IMR-90 (cell line): ENCODE measurements at regions not wholly inside any gene's neighbourhood (a gene's known extent, or its start where the extent isn't known, plus 50 kb on each side); places are given as distances from the start of the nearest gene placed in this dataset.

ENCODE experiments used
- ATAC-seq: fragments of 200-7000 bp; cut with Tn5 transposase; 2 replicates; pipeline ENCODE4 v1.9.1; 2020; ENCODE audit warnings: low read depth, mild to moderate bottlenecking, moderate library complexity
- BruUV-seq: library from RNA; stranded (reverse); fragments of 400-500 nt; replicated peaks from 2 replicates; lab custom pipeline; 2021; lab: Mats Ljungman, UMichigan
- CTCF ChIA-PET: fragments of 300-600 bp; formaldehyde crosslinking; extraction: SDS; loops from one replicate; lab custom pipeline; 2021; ENCODE audit warnings: antibody characterized with exemption; lab: Yijun Ruan, JAX
- POLR2A ChIA-PET: fragments of 300-600 bp; sonication (Branson Sonifier 250); formaldehyde crosslinking; loops from one replicate; lab custom pipeline; 2022; ENCODE audit warnings: antibody characterized with exemption; ENCODE audit not compliant: unreplicated experiment; lab: Charles Lee
- DNase-seq: peaks from one replicate; pipeline ENCODE4 v3.0.0; 2013
- H2AFZ ChIP-seq: replicated peaks from 2 replicates; pipeline ENCODE3; 2013; ENCODE audit warnings: low read length, mild to moderate bottlenecking; ENCODE audit not compliant: poor library complexity
- H2AK5ac ChIP-seq: 2 replicates; pipeline ENCODE4 v1.6.1; 2013; ENCODE audit warnings: low read depth, low read length, inconsistent platforms
- H2AK9ac ChIP-seq: replicated peaks from 2 replicates; pipeline ENCODE3; 2013; ENCODE audit warnings: mild to moderate bottlenecking, low read depth, low read length, moderate library complexity; ENCODE audit not compliant: poor library complexity
- H2BK120ac ChIP-seq: 2 replicates; pipeline ENCODE4 v1.6.1; 2013; ENCODE audit warnings: low read depth, low read length, inconsistent platforms
- H2BK15ac ChIP-seq: 3 replicates; pipeline ENCODE4 v1.6.1; 2013; ENCODE audit warnings: low read depth, low read length, inconsistent platforms
- H2BK20ac ChIP-seq: 2 replicates; pipeline ENCODE4 v1.6.1; 2013; ENCODE audit warnings: low read depth, mild to moderate bottlenecking, inconsistent platforms, low read length, moderate library complexity
- H2BK5ac ChIP-seq: 2 replicates; pipeline ENCODE4 v1.6.1; 2013; ENCODE audit warnings: mild to moderate bottlenecking, low read depth, low read length, inconsistent platforms; ENCODE audit not compliant: poor library complexity, severe bottlenecking
- H3K14ac ChIP-seq: replicated peaks from 2 replicates; pipeline ENCODE4 v1.6.1; 2013; ENCODE audit warnings: low read depth, low read length, inconsistent platforms
- H3K18ac ChIP-seq: 2 replicates; pipeline ENCODE4 v1.6.1; 2013; ENCODE audit warnings: low read depth, low read length, control low read depth
- H3K23ac ChIP-seq: 2 replicates; pipeline ENCODE4 v1.6.1; 2013; ENCODE audit warnings: low read depth, low read length, inconsistent platforms
- H3K27ac ChIP-seq: 2 replicates; pipeline ENCODE4 v1.5.1; 2013; ENCODE audit warnings: mild to moderate bottlenecking, control low read depth, low read length; ENCODE audit not compliant: insufficient read depth
- H3K27me3 ChIP-seq: 2 replicates; pipeline ENCODE4 v1.6.1; 2013; ENCODE audit warnings: low read length; ENCODE audit not compliant: control insufficient read depth, insufficient read depth
- H3K36me3 ChIP-seq: 2 replicates; pipeline ENCODE4 v1.6.1; 2013; ENCODE audit warnings: low read length, mixed read lengths; ENCODE audit not compliant: control insufficient read depth, insufficient read depth
- H3K4ac ChIP-seq: 2 replicates; pipeline ENCODE4 v1.6.1; 2013; ENCODE audit warnings: low read depth, low read length, inconsistent platforms
- H3K4me1 ChIP-seq: 2 replicates; pipeline ENCODE4 v1.6.1; 2013; ENCODE audit warnings: low read length, mixed read lengths; ENCODE audit not compliant: control insufficient read depth, insufficient read depth
- H3K4me2 ChIP-seq: 2 replicates; pipeline ENCODE4 v1.6.1; 2013; ENCODE audit warnings: low read depth, mild to moderate bottlenecking, control low read depth, low read length, moderate library complexity
- H3K4me3 ChIP-seq: 2 replicates; pipeline ENCODE4 v1.5.1; 2013; ENCODE audit warnings: low read depth, mild to moderate bottlenecking, control low read depth, low read length, moderate library complexity; ENCODE audit not compliant: insufficient read depth
- H3K56ac ChIP-seq: 2 replicates; pipeline ENCODE4 v1.6.1; 2013; ENCODE audit warnings: low read length, inconsistent platforms; ENCODE audit not compliant: insufficient read depth; ENCODE audit errors: extremely low read depth
- H3K79me1 ChIP-seq, 2 experiments: 2 replicates each; pipeline ENCODE4 v1.6.1; 2013; ENCODE audit warnings: low read length in 2 of 2, inconsistent platforms in 1 of 2, low read depth in 1 of 2
- H3K9ac ChIP-seq: 2 replicates; pipeline ENCODE4 v1.6.1; 2013; ENCODE audit warnings: low read depth, low read length, control low read depth
- H3K9me1 ChIP-seq: 2 replicates; pipeline ENCODE4 v1.6.1; 2013; ENCODE audit warnings: low read length, inconsistent platforms; ENCODE audit not compliant: insufficient read depth
- H3K9me3 ChIP-seq: 2 replicates; pipeline ENCODE4 v1.6.1; 2013; ENCODE audit warnings: low read length; ENCODE audit not compliant: control insufficient read depth, insufficient read depth
- H4K20me1 ChIP-seq: 2 replicates; pipeline ENCODE4 v1.6.1; 2013; ENCODE audit warnings: low read length, inconsistent platforms; ENCODE audit not compliant: insufficient read depth
- H4K5ac ChIP-seq: 2 replicates; pipeline ENCODE4 v1.6.1; 2013; ENCODE audit warnings: mild to moderate bottlenecking, low read depth, low read length, control low read depth
- H4K8ac ChIP-seq, 2 experiments: 2 replicates each; pipeline ENCODE4 v1.6.1; 2013; ENCODE audit warnings: low read depth in 2 of 2, low read length in 2 of 2, control low read depth in 1 of 2, inconsistent platforms in 1 of 2
- H4K91ac ChIP-seq: 2 replicates; pipeline ENCODE4 v1.6.1; 2013; ENCODE audit warnings: low read depth, low read length, inconsistent platforms; ENCODE audit not compliant: insufficient read depth
- BHLHE40 ChIP-seq: fragments of 150-350 bp; IDR thresholded peaks from 2 replicates; pipeline ENCODE4 v1.6.1; 2016; ENCODE audit warnings: mild to moderate bottlenecking, low read depth, low read length
- CEBPB ChIP-seq: IDR thresholded peaks from 2 replicates; pipeline ENCODE4 v1.6.1; 2012; ENCODE audit warnings: low read depth, low read length, improper control_type of control experiment
- CHD1 ChIP-seq: IDR thresholded peaks from 2 replicates; pipeline ENCODE4 v1.6.1; 2012; ENCODE audit warnings: low read depth, low read length, improper control_type of control experiment
- CTCF ChIP-seq: conservative IDR thresholded peaks from 2 replicates; pipeline ENCODE4 v1.5.1; 2012; ENCODE audit warnings: mild to moderate bottlenecking, low read depth, low read length, improper control_type of control experiment
- ELK1 ChIP-seq: fragments of 150-350 bp; IDR thresholded peaks from 2 replicates; pipeline ENCODE4 v1.6.1; 2016; ENCODE audit warnings: low read depth, mild to moderate bottlenecking, low read length, moderate library complexity, borderline replicate concordance
- MAFK ChIP-seq: IDR thresholded peaks from 2 replicates; pipeline ENCODE4 v1.6.1; 2012; ENCODE audit warnings: low read depth, low read length, improper control_type of control experiment
- MAZ ChIP-seq: IDR thresholded peaks from 2 replicates; pipeline ENCODE4 v1.6.1; 2012; ENCODE audit warnings: low read depth, mild to moderate bottlenecking, low read length, improper control_type of control experiment, moderate library complexity, borderline replicate concordance
- MXI1 ChIP-seq: IDR thresholded peaks from 2 replicates; pipeline ENCODE4 v1.6.1; 2012; ENCODE audit warnings: low read depth, mild to moderate bottlenecking, low read length, moderate library complexity, borderline replicate concordance
- NFE2L2 ChIP-seq: fragments of 150-350 bp; IDR thresholded peaks from 2 replicates; pipeline ENCODE4 v1.6.1; 2016; ENCODE audit warnings: low read depth, mild to moderate bottlenecking, low read length
- POLR2A ChIP-seq: IDR thresholded peaks from 2 replicates; pipeline ENCODE4 v1.6.1; 2012; ENCODE audit warnings: mild to moderate bottlenecking, low read depth, low read length
- RAD21 ChIP-seq: IDR thresholded peaks from 2 replicates; pipeline ENCODE4 v1.6.1; 2012; ENCODE audit warnings: low read length, improper control_type of control experiment
- RCOR1 ChIP-seq: IDR thresholded peaks from 2 replicates; pipeline ENCODE4 v1.6.1; 2012; ENCODE audit warnings: mild to moderate bottlenecking, low read length, improper control_type of control experiment; ENCODE audit not compliant: insufficient replicate concordance
- RFX5 ChIP-seq: IDR thresholded peaks from 2 replicates; pipeline ENCODE4 v1.8.0; 2012; ENCODE audit warnings: low read depth, mild to moderate bottlenecking, low read length, moderate library complexity
- SMC3 ChIP-seq: fragments of 150-350 bp; IDR thresholded peaks from 2 replicates; pipeline ENCODE4 v1.6.1; 2016; ENCODE audit warnings: low read depth, mild to moderate bottlenecking, antibody characterized with exemption, low read length, moderate library complexity
- USF2 ChIP-seq: fragments of 150-350 bp; IDR thresholded peaks from 2 replicates; pipeline ENCODE4 v1.6.1; 2017; ENCODE audit warnings: mild to moderate bottlenecking, antibody characterized with exemption, low read length, low read depth
- WGBS, 2 experiments: methylation state at CpG; one replicate each; pipeline versions ENCODE4 v1.1.5 to v1.1.7; 2013; ENCODE audit warnings: missing lambda C conversion rate in 2 of 2; ENCODE audit not compliant: insufficient read length in 1 of 2; ENCODE audit errors: extremely low coverage in 2 of 2; 5-methylcytosine and 5-hydroxymethylcytosine counted together
- dilution Hi-C: fragments of 300-500 bp; cut with HindIII; formaldehyde crosslinking; loops from one replicate; pipeline ENCODE4 v1.14.3; 2018; ENCODE audit warnings: low sequenced_read_pairs; ENCODE audit not compliant: unreplicated experiment
- in situ Hi-C: fragments of 300-500 bp; cut with MboI; formaldehyde crosslinking; loops from 3 replicates; pipeline ENCODE4 v1.14.3; 2019; ENCODE audit warnings: low sequenced_read_pairs, inconsistent platforms, mixed read lengths
- intact Hi-C: fragments of 100-400 bp; cut with micrococcal nuclease; formaldehyde crosslinking; loops from 2 replicates; pipeline ENCODE4 v1.10.0; 2022

- H4K91ac ChIP-seq = no peak overlapping the region
- intact Hi-C loops (no loop called here), dilution Hi-C loops (no loop called here), in situ Hi-C loops (no loop called here)
- no peaks in the 10 kb centered on the region for H4K20me1 ChIP-seq
- ChIA-PET POLR2A (no interaction called here), CTCF (no interaction called here)
- no peaks in the 10 kb centered on the region for H3K9me1 ChIP-seq
- no peak overlapping the region for H3K18ac ChIP-seq
- H3K4me1 ChIP-seq = no peaks in the 10 kb centered on the region
- no peak overlapping the region for H2AK9ac ChIP-seq
- no peaks in the 10 kb centered on the region; the same call in 1 of the 2 replicates for H3K27me3 ChIP-seq
- H3K23ac ChIP-seq = no peak overlapping the region
- TF ChIP-seq CHD1 = no peak
- TF ChIP-seq SMC3 = no peak
- no peak for TF ChIP-seq MAZ
- no peak for TF ChIP-seq USF2
- TF ChIP-seq ELK1 = no peak
- no peak for TF ChIP-seq MXI1
- no peak for TF ChIP-seq CTCF
- no peak for TF ChIP-seq MAFK
- no peak for TF ChIP-seq RAD21
- no peak for TF ChIP-seq NFE2L2
- TF ChIP-seq CEBPB = no peak
- TF ChIP-seq RCOR1 = no peak
- TF ChIP-seq POLR2A = no peak
- TF ChIP-seq BHLHE40 = no peak
- TF ChIP-seq RFX5 = no peak
- WGBS, 2 experiments = 100% methylated on average over 1 of the region's 4 CpGs; no CpG with 5 or more reads in 1 of the 2 experiments
- BruUV-seq = no TSS peak
- H2BK120ac ChIP-seq = no peak overlapping the region
- no peak overlapping the region for H2AFZ ChIP-seq
- H3K9me3 ChIP-seq = no peaks in the 10 kb centered on the region
- H3K56ac ChIP-seq = no peak overlapping the region
- H3K4me2 ChIP-seq = no peak overlapping the region
- no peak overlapping the region for H2BK5ac ChIP-seq
- no peak overlapping the region for H3K4me3 ChIP-seq
- no peak overlapping the region for H2BK20ac ChIP-seq
- no peaks in the 10 kb centered on the region for H3K36me3 ChIP-seq
- no peaks in the 10 kb centered on the region for H3K79me1 ChIP-seq
- DNase-seq (no peak), ATAC-seq (no peak)
- no peak overlapping the region for H3K14ac ChIP-seq
- H3K4ac ChIP-seq = no peak overlapping the region
- H3K27ac ChIP-seq = no peak overlapping the region
- H4K5ac ChIP-seq = no peak overlapping the region
- H2AK5ac ChIP-seq = no peak overlapping the region
- H3K9ac ChIP-seq = no peak overlapping the region
- no peak overlapping the region for H4K8ac ChIP-seq
- H2BK15ac ChIP-seq = no peak overlapping the region
Measured at GRCh38 chr20:6180531-6180930, 57.7 kb upstream of the FERMT1 start.
